Endometrial microvascular endothelial cells (primary cell): ENCODE measurements at regions not wholly inside any gene's neighbourhood (a gene's known extent, or its start where the extent isn't known, plus 50 kb on each side); places are given as distances from the start of the nearest gene placed in this dataset.

Experiments
- in situ Hi-C: cut with HindIII; loops from 2 replicates; pipeline ENCODE4 v1.10.0; 2017; ENCODE audit warnings: low sequenced_read_pairs, low pct_unique_long_range_greater_than_20kb; ENCODE audit errors: inconsistent ontology term

DNA sequence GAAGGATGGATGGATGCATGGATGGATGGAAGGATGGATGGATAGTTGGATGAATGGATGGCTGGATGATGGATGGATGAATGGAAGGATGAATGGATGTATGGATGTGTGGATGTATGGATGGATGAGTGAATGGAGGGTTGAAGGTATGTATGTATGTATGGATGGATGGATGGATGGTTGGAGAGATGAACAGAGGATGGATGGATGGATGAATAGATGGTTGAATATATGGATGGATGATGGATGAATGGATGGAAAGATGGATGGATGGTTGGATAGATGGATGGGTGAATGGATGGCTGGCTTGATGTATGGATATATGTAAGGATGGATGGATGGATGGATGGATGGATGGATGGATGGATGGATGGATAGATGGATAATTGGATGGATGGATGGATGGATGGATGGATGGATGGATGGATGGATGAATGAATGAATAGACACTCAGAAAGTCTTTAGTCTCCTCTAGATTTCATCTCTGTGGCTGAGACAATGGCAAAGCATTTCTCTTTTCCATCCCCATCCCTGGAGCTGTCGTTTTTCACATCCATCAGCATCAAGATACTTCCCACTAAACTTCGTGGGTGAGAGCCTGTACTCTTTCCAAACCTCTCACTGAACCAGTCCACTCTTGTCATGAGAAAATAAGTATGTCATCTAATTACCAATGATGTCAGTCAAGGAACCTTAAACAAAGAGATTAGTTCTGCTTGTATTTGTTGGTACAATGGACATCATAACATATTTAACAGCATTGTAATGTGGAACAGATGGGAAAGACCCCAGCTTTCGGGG is 74.8 kb upstream of the CLMN start:
- in situ Hi-C loops, result no loop called here

GRCh38 chr14:95392841-95393240 is 73.1 kb upstream of the CLMN start:
- in situ Hi-C loops, result no loop called here

- in situ Hi-C loops, result no loop called here
Observed at GRCh38 chr14:95391331-95391730, 71.6 kb upstream of the CLMN start.

- in situ Hi-C loops, result no loop called here
Observed at GRCh38 chr14:95389471-95390011, 69.8 kb upstream of the CLMN start.

DNA sequence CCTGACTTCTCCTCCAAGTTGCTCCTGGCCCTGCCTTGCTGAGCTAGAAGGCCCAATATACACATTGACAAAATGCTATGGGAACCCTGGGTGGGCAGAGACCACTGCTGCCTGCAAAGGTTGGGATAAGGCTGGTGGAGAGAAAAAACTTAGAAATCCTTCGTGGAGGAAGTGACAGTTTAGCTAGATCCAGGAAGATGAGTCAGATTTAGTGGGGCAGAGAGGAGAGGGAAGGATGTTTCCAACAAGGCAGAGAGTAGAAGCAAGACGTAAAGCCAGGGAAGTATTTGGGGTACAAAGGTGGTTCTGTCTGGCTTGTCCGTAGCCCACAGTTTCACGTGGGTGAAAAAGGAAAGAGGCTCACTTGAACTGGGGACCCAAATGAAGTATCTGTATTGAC is 69.0 kb upstream of the CLMN start:
- in situ Hi-C loops, result no loop called here

DNA sequence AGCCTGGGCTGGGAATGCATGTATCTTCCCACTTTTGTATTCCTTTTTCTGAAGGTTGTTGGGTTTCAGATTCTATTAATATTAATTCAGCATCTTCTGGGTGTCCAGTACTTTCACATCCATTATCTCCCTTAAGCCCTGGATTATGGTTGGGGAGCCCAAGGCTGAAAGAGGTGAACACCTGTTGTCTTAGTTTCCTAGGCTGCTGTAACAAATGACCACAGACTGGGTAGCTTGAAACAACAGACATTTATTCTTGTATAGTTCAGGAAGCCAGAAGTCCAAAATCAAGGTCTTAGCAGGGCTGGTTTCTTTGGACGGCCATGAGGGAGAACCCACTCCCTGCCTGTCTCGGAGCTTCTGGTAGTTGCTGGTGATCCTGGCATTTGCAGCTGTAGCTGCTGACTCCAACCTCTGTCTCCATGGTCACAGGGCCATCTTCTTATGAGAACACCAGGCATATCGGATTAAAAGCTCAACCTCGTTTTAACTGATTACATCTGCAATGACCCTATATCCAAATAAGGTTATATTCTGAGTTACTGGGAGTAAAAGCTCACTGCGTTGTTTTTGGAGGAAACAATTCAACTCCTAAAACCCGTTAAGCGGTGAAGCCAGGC is 68.2 kb upstream of the CLMN start:
- in situ Hi-C loops, result no loop called here

DNA sequence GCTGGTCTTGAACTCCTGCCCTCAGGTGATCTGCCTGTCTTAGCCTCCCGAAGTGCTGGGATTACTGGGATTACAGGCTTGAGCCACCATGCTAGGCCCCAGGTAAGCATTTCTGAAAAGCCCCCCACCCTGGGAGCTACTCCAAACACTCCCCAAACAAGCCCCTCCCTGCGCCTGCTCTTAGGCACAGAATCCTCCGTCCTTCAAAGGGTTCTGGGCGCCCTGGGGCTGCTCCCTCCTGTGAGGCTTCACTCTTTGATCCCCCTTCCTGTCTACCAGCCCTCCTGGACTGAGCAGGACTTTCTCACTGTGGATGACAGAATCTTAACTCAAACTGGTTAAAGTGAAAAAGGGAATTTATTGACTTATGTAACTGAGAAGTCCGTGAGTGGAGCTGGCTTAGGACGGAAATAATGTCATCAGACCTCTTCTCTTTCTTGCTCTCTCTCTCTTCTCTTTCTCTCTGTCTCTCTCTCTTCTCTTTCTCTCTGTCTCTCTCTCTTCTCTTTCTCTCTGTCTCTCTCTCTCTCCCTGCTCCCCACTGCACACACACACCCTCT is 66.9 kb upstream of the CLMN start:
- in situ Hi-C loops, result no loop called here

- in situ Hi-C loops, result no loop called here
Observed at GRCh38 chr14:95385701-95386100, 66.0 kb upstream of the CLMN start.

DNA sequence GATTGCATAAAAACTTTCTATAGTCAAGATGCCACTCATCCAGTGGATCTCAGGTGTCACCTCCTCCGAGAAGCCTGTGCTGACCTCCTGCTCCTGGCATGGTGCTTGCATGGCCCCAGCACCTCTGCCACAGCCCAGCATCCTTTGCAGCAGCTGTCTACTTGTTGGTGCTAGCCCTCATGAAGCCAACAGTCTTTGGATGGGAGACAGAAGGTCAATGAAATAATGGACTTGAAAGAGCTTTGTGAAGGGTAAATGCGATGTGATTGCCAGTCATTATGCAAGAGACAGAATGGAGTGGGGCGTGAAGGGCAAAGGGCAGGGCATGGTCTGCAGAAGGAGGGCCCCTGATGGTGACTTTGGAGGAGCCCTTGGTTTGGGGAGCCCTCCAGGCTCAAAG is 63.0 kb upstream of the CLMN start:
- in situ Hi-C loops, result no loop called here

DNA sequence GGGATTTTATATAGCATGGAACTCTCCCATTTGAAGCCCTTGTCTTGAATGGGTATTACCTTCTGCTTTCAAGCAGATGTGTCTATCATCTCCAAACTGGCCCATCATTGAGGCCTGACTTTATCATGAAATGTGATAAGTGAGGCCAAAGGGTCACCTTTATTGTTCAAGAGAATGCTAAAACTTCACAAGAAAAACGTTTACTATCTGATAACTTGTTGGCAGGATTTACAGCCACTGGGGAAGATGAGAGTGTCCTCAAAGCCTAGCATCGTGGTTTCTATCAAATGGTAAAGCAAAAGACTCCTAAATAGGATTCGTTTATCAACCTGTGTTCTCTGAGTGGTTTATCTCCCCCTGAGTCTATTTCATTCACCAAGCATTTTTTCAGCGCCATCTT is 62.0 kb upstream of the CLMN start:
- in situ Hi-C loops, result no loop called here

GRCh38 chr14:95380350-95381042 is 60.8 kb upstream of the CLMN start:
- in situ Hi-C loops, result no loop called here

DNA sequence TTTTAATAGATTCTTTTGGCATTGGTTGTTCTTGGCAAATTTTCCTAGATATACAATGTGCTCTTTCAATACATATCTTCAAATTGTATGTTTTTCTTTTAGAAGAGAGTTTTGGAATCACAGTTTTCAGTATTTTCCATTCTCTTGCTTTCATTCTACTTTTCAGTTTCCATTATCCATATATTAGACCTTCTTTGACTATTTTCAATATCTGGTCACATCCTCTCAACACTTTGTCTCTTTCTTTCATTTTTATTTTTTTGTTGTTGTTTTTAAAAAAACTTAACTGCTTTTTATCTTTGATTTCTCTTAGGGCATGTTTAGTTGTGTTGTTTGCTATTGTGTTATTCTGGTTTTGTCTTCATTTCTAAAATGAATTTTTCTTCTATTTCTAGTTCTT is 59.9 kb upstream of the CLMN start:
- in situ Hi-C loops, result no loop called here

DNA sequence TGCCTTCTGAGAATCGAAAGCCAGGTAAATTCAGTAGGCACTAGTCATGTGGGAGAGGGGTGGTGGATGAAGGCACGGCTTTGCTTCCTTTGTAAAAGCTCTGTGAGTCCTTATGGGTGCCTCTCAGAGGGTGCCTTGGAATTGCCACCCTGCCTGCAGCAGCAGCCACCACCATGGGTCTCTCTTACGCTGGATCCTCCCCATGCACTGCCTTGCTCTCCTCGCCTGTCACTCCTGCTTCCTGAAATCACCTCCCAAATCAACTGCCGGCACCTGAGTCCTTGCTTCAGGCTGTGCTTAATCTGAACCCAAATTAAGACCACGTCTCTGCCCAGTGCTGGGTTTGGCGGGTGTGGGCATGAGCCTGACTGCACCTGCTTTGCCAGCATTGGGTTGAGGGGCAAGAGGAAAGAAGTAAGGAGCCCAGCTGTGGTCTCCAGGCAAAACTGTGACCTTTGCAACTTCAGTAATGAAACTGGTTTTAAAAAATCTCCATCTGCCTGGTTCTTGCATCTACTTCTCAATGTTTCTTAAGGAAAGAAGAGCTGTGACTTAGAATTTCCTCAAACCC is 55.9 kb upstream of the CLMN start:
- in situ Hi-C loops, result no loop called here

GRCh38 chr14:95374239-95374997 is 54.7 kb upstream of the CLMN start:
- in situ Hi-C loops, result no loop called here

DNA sequence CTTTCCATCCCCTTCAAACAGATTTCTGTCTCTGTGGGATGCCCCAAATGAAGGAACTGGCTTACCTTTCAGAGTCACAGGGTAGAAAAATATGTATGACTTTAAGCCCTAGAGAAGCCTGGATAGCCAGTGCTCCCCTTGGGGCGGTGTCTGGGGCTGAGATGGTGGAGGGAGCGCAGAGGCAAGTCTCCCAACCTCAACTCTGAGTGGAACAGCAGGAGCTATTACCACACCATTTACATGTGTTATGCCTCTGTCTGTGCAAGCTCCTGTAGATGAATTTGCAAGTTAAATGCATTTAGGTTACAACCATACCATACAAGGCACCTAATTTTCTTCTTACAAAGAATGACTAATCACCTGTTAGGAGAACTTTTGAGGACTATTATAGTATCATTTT is 50.4 kb upstream of the CLMN start:
- in situ Hi-C loops, result no loop called here
